Spleen (tissue), 11 donors: ENCODE measurements at regions not wholly inside any gene's neighbourhood (a gene's known extent, or its start where the extent isn't known, plus 50 kb on each side); places are given as distances from the start of the nearest gene placed in this dataset.

ENCODE experiments used
- DNase-seq: peaks from one replicate; pipeline ENCODE4 v3.0.0-alpha.2; 2020
- H3K27ac ChIP-seq, 8 donors: fragments of 200-600 bp; sonication (generic) in 7 of 8; 1 replicate in 4 of 8; 2 replicates in 4 of 8; pipeline versions ENCODE4 v1.5.0 to v1.8.0; 2016 to 2021; ENCODE audit warnings: inconsistent platforms in 4 of 8, mild to moderate bottlenecking in 4 of 8, moderate library complexity in 1 of 8
- H3K27me3 ChIP-seq, 7 donors: fragments of 200-600 bp; sonication (generic) in 6 of 7; replicated peaks in 1 of 7; 1 replicate in 4 of 7; 2 replicates in 3 of 7; pipeline versions ENCODE4 v1.5.0 to v1.8.0; 2016 to 2021; ENCODE audit warnings: inconsistent platforms in 3 of 7, mild to moderate bottlenecking in 1 of 7
- H3K36me3 ChIP-seq, 6 donors: fragments of 200-600 bp; sonication (generic) in 5 of 6; 1 replicate in 4 of 6; 2 replicates in 2 of 6; pipeline versions ENCODE4 v1.5.0 to v1.8.0; 2016 to 2021; ENCODE audit warnings: inconsistent platforms in 2 of 6
- H3K4me1 ChIP-seq, 6 donors: fragments of 200-600 bp; sonication (generic) in 5 of 6; 1 replicate in 3 of 6; 2 replicates in 3 of 6; pipeline versions ENCODE4 v1.5.0 to v1.8.0; 2016 to 2021; ENCODE audit warnings: inconsistent platforms in 3 of 6
- H3K4me3 ChIP-seq, 8 donors: fragments of 200-600 bp; sonication (generic) in 7 of 8; 1 replicate in 4 of 8; 2 replicates in 4 of 8; pipeline versions ENCODE4 v1.5.0 to v1.8.0; 2016 to 2021; ENCODE audit warnings: inconsistent platforms in 4 of 8, mild to moderate bottlenecking in 4 of 8, moderate library complexity in 2 of 8
- H3K9me3 ChIP-seq, 8 donors: fragments of 200-600 bp; sonication (generic) in 7 of 8; 1 replicate in 4 of 8; 2 replicates in 4 of 8; pipeline versions ENCODE4 v1.5.0 to v1.8.0; 2016 to 2021; ENCODE audit warnings: inconsistent platforms in 4 of 8
- CTCF ChIP-seq, 11 experiments: fragments of 200-600 bp in 7 of 11; fragments of 450-650 bp in 4 of 11; sonication (generic) in 4 of 11; IDR thresholded peaks in 8 of 11; conservative IDR thresholded peaks in 3 of 11; 1 replicate in 7 of 11; 2 replicates in 4 of 11; pipeline versions ENCODE4 v1.4.0 to v1.8.0; 2016 to 2021; ENCODE audit warnings: antibody characterized with exemption in 11 of 11, inconsistent platforms in 4 of 11, mild to moderate bottlenecking in 1 of 11
- POLR2A ChIP-seq, 3 donors: fragments of 450-650 bp; IDR thresholded peaks; one replicate each; pipeline ENCODE4 v1.5.1; 2017; ENCODE audit warnings: antibody characterized with exemption in 3 of 3, mild to moderate bottlenecking in 1 of 3
- POLR2AphosphoS5 ChIP-seq, 3 donors: sonication (generic); formaldehyde crosslinking; IDR thresholded peaks; one replicate each; pipeline ENCODE4 v1.5.1; 2017; ENCODE audit warnings: antibody characterized with exemption in 3 of 3
- WGBS, 5 donors: extraction: QIAGEN DNeasy Blood & Tissue Kit in 3 of 5; methylation state at CpG; one replicate each; pipeline versions ENCODE4 v1.1.5 to v1.1.7; 2013 to 2018; 5-methylcytosine and 5-hydroxymethylcytosine counted together
- intact Hi-C: fragments of 100-400 bp; cut with DNase I; formaldehyde crosslinking; loops from one replicate; pipeline ENCODE4 v1.15.0; 2023; ENCODE audit warnings: low total_unique reads
- donor health status: healthy with polysubstance abuse.
- donor health status: DM: no; HTN: no; CAD: no; lungs with moderate emphysema.
- donor health status: DM: no; HTN: no; CAD: no.
- donor health status: Bipolar disorder and iron deficiency.
- donor health status: healthy.
- donor health status: DM: no; HTN: no; CAD: no.
- donor health status: DM: yes; HTN: yes; CAD: no.

DNA sequence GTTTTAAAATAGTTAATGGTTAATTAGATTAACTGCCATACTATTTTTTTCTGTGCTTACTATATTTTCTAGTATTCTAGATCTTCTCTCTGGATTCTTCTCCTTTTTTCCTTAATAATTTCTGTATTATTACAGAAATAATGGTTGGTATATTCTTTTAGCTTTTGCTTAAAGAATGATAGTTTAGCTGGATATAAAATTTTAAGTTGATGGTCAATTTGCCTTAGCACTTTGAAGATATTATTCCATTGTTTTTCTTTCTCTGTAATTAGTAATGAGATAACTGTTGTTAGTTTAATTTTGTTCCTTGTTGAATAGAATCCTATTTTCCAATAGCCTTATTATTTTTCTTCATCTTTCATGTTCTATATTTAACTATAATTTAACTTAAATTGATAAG lies 99.9 kb upstream of the NCAM1 start:
- no peak for DNase-seq
- intact Hi-C loops: no loop called here
- no peaks in the 10 kb centered on the region for H3K36me3 ChIP-seq
- no peak overlapping the region for H3K27ac ChIP-seq
- peaks cover 0 to 4% (median 0%) of the 10 kb centered on the region in 7 donors for H3K27me3 ChIP-seq
- H3K9me3 ChIP-seq: peaks cover 0 to 45% (median 34%) of the 10 kb centered on the region in 8 donors
- TF ChIP-seq POLR2AphosphoS5 (IDR thresholded peaks at IDR 0.05) (no peak), POLR2A (IDR thresholded peaks at IDR 0.05) (no peak), CTCF (IDR thresholded peaks at IDR 0.05 in 8 of 11, conservative IDR thresholded peaks at IDR 0.05 in 3 of 11) (no peak)
- H3K4me3 ChIP-seq: no peak overlapping the region
- H3K4me1 ChIP-seq: no peaks in the 10 kb centered on the region

DNA sequence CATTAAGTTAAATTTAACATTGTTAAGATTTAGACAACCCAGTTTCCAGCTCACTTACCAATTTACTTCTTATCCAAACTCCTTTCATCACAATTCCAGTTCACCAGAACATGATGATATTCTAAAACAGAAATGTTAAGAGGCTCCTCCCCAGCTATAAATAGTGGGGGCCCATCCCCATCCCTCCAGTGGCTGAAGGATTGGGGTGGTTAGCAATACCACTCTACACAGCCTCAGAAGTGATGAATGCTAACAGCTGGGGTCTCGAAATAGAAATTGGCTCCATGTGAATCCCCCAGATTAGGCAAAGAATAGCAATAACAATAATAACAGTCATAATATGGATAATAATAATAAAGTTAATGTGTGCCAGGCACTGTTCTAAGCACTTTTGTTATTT lies 97.9 kb upstream of the NCAM1 start:
- Histone ChIP-seq H3K9me3 (peaks cover 0 to 45% (median 34%) of the 10 kb centered on the region in 8 donors), H3K36me3 (no peaks in the 10 kb centered on the region), H3K27ac (no peak overlapping the region), H3K27me3 (no peaks in the 10 kb centered on the region), H3K4me1 (no peaks in the 10 kb centered on the region), H3K4me3 (no peak overlapping the region)
- intact Hi-C loops: no loop called here
- TF ChIP-seq POLR2A (IDR thresholded peaks at IDR 0.05) (no peak), CTCF (IDR thresholded peaks at IDR 0.05 in 8 of 11, conservative IDR thresholded peaks at IDR 0.05 in 3 of 11) (no peak), POLR2AphosphoS5 (IDR thresholded peaks at IDR 0.05) (no peak)
- 70 to 88% (median 78%) methylated on average over 1 of the region's 1 CpG for WGBS, 5 donors
- DNase-seq: no peak

GRCh38 chr11:112864672-112865071 lies 96.5 kb upstream of the NCAM1 start:
- H3K4me3 ChIP-seq: no peak overlapping the region
- H3K4me1 ChIP-seq: no peaks in the 10 kb centered on the region
- intact Hi-C loops: no loop called here
- WGBS, 5 donors: 85 to 94% (median 89%) methylated on average over 7 to 9 of the region's 9 CpGs
- no peak for TF ChIP-seq POLR2A (IDR thresholded peaks at IDR 0.05)
- TF ChIP-seq POLR2AphosphoS5 (IDR thresholded peaks at IDR 0.05): no peak
- TF ChIP-seq CTCF (IDR thresholded peaks at IDR 0.05 in 8 of 11, conservative IDR thresholded peaks at IDR 0.05 in 3 of 11): no peak
- DNase-seq: no peak
- H3K27me3 ChIP-seq: no peaks in the 10 kb centered on the region
- H3K9me3 ChIP-seq: peaks cover 0 to 38% (median 33%) of the 10 kb centered on the region in 8 donors
- no peaks in the 10 kb centered on the region for H3K36me3 ChIP-seq
- H3K27ac ChIP-seq: no peak overlapping the region

GRCh38 chr11:112871909-112872500 lies 89.2 kb upstream of the NCAM1 start:
- no peak overlapping the region for H3K27ac ChIP-seq
- intact Hi-C loops: no loop called here
- H3K27me3 ChIP-seq: peaks cover 0 to 11% (median 0%) of the 10 kb centered on the region in 7 donors
- no peaks in the 10 kb centered on the region for H3K9me3 ChIP-seq
- TF ChIP-seq POLR2AphosphoS5 (IDR thresholded peaks at IDR 0.05) (no peak), POLR2A (IDR thresholded peaks at IDR 0.05) (no peak)
- H3K36me3 ChIP-seq: no peaks in the 10 kb centered on the region
- no peaks in the 10 kb centered on the region for H3K4me1 ChIP-seq
- DNase-seq: no peak
- 48 to 71% (median 68%) methylated on average over 7 of the region's 7 CpGs for WGBS, 5 donors
- no peak overlapping the region for H3K4me3 ChIP-seq
